GM12801 (cell line): ENCODE measurements at regions not wholly inside any gene's neighbourhood (a gene's known extent, or its start where the extent isn't known, plus 50 kb on each side); places are given as distances from the start of the nearest gene placed in this dataset.

ENCODE experiments used
- CTCF ChIP-seq: IDR thresholded peaks from one replicate; pipeline ENCODE4 v1.5.1; 2011; ENCODE audit warnings: control low read depth; ENCODE audit not compliant: insufficient read length; ENCODE audit errors: extremely low read depth

GRCh38 chr12:89091293-89091841 lies 260.9 kb downstream of the DUSP6 start:
- no peak for TF ChIP-seq CTCF

- no peak for TF ChIP-seq CTCF
Measured at GRCh38 chr12:89089264-89089663, 263.0 kb downstream of the DUSP6 start.

GRCh38 chr12:89087876-89088275 lies 264.4 kb downstream of the DUSP6 start:
- no peak for TF ChIP-seq CTCF

- no peak for TF ChIP-seq CTCF
Measured at GRCh38 chr12:89087149-89087825, 265.0 kb downstream of the DUSP6 start.

- TF ChIP-seq CTCF = no peak
Measured at GRCh38 chr12:89085421-89085820, 266.9 kb downstream of the DUSP6 start.

GRCh38 chr12:89084751-89085150 lies 267.6 kb downstream of the DUSP6 start:
- TF ChIP-seq CTCF = no peak

GRCh38 chr12:89083491-89083890 lies 268.8 kb downstream of the DUSP6 start:
- TF ChIP-seq CTCF = no peak
